ENCODE measurements at regions not wholly inside any gene's neighbourhood (a gene's known extent, or its start where the extent isn't known, plus 50 kb on each side); places are given as distances from the start of the nearest gene placed in this dataset.

GRCh38 chr2:226446406-226447001, 353.1 kb downstream of the IRS1 start:
- TF ChIP-seq ZNF488 (tag by site-specific recombination; IDR thresholded peaks at IDR 0.05) (no peak), ZBTB20 (tag by site-specific recombination; IDR thresholded peaks at IDR 0.05) (no peak), CTCF (tag by site-specific recombination; IDR thresholded peaks at IDR 0.05) (no peak), PBX3 (CRISPR knock-in tag; IDR thresholded peaks at IDR 0.05) (no peak)
